GM18508 (cell line): ENCODE measurements at regions not wholly inside any gene's neighbourhood (a gene's known extent, or its start where the extent isn't known, plus 50 kb on each side); places are given as distances from the start of the nearest gene placed in this dataset.

Experiments
- ATAC-seq: cut with Tn5 transposase; IDR thresholded peaks from one replicate; pipeline ENCODE4 v1.9.1; 2021; ENCODE audit warnings: moderate number of reproducible peaks; ENCODE audit not compliant: insufficient read depth, unreplicated experiment

- peak; percentile 71 for ATAC-seq
Measured at GRCh38 chr9:6703898-6704639, 53.7 kb upstream of the KDM4C start.

- ATAC-seq, result no peak
Measured at GRCh38 chr9:6702707-6703106, 55.1 kb upstream of the KDM4C start.

- ATAC-seq, result no peak
Measured at GRCh38 chr9:6696178-6696577, 50.6 kb upstream of the GLDC start.

- no peak for ATAC-seq
Measured at GRCh38 chr9:6695121-6695814, 49.7 kb upstream of the GLDC start.
